ENCODE measurements at regions not wholly inside any gene's neighbourhood (a gene's known extent, or its start where the extent isn't known, plus 50 kb on each side); places are given as distances from the start of the nearest gene placed in this dataset.

GRCh38 chr3:1594940-1595339, 502.1 kb downstream of the CNTN6 start:
- Histone ChIP-seq H3K79me2 (replicated peaks; ENCODE audit: insufficient read depth, low read length) (no peaks in the 10 kb centered on the region), H3K4me2 (ENCODE audit: low read length) (no peak overlapping the region), H3K27me3 (ENCODE audit: insufficient read depth, low read depth, low read length) (no peaks in the 10 kb centered on the region), H3K9ac (ENCODE audit: low read length) (no peak overlapping the region), H3K9me3 (ENCODE audit: low read length) (no peaks in the 10 kb centered on the region), H4K20me1 (ENCODE audit: insufficient read depth) (no peaks in the 10 kb centered on the region), H2AFZ (ENCODE audit: low read depth, low read length) (no peak overlapping the region), H3K27ac (ENCODE audit: low read length) (no peak overlapping the region), H3K9me2 (ENCODE audit: insufficient read depth, low read length) (no peaks in the 10 kb centered on the region), H3K4me3 (ENCODE audit: low read length) (no peak overlapping the region), H3K36me3 (ENCODE audit: insufficient read depth, low read length) (no peaks in the 10 kb centered on the region), H3F3A (ENCODE audit: insufficient read depth, low read length, poor library complexity, severe bottlenecking) (no peaks in the 10 kb centered on the region)
- TF ChIP-seq POLR2AphosphoS5 (IDR thresholded peaks at IDR 0.05) (no peak), REST (IDR thresholded peaks at IDR 0.05; ENCODE audit: borderline replicate concordance) (no peak)

GRCh38 chr3:1600206-1600605, 498.5 kb upstream of the CNTN4 start:
- no peak overlapping the region for H3K4me2 ChIP-seq (ENCODE audit: low read length)
- no peaks in the 10 kb centered on the region for H4K20me1 ChIP-seq (ENCODE audit: insufficient read depth)
- no peaks in the 10 kb centered on the region for H3K9me2 ChIP-seq (ENCODE audit: insufficient read depth, low read length)

GRCh38 chr3:1600700-1601418, 497.8 kb upstream of the CNTN4 start:
- Histone ChIP-seq H4K20me1 (ENCODE audit: insufficient read depth) (no peaks in the 10 kb centered on the region), H3K36me3 (ENCODE audit: insufficient read depth, low read length) (no peaks in the 10 kb centered on the region), H3K4me3 (ENCODE audit: low read length) (no peak overlapping the region), H3K9me2 (ENCODE audit: insufficient read depth, low read length) (no peaks in the 10 kb centered on the region), H2AFZ (ENCODE audit: low read depth, low read length) (no peak overlapping the region), H3F3A (ENCODE audit: insufficient read depth, low read length, poor library complexity, severe bottlenecking) (no peaks in the 10 kb centered on the region), H3K27ac (ENCODE audit: low read length) (no peak overlapping the region), H3K4me2 (ENCODE audit: low read length) (no peak overlapping the region), H3K79me2 (replicated peaks; ENCODE audit: insufficient read depth, low read length) (no peaks in the 10 kb centered on the region), H3K27me3 (ENCODE audit: insufficient read depth, low read depth, low read length) (no peaks in the 10 kb centered on the region), H3K9me3 (ENCODE audit: low read length) (no peaks in the 10 kb centered on the region), H3K9ac (ENCODE audit: low read length) (no peak overlapping the region)
- TF ChIP-seq EZH2 (IDR thresholded peaks at IDR 0.05; ENCODE audit: borderline replicate concordance, insufficient read depth, low read length, poor library complexity, severe bottlenecking) = no peak
- TF ChIP-seq RAD21 (conservative IDR thresholded peaks at IDR 0.05) = no peak
- TF ChIP-seq SMC3 (conservative IDR thresholded peaks at IDR 0.05; ENCODE audit: poor library complexity) = no peak
- TF ChIP-seq CTCF (IDR thresholded peaks at IDR 0.05; ENCODE audit: poor library complexity, severe bottlenecking) = no peak
- TF ChIP-seq POLR2AphosphoS5 (IDR thresholded peaks at IDR 0.05) = no peak

More at GRCh38 chr3:1600206-1600605, 498.5 kb upstream of the CNTN4 start:
- Histone ChIP-seq H2AFZ (ENCODE audit: low read depth, low read length) (no peak overlapping the region), H3K27ac (ENCODE audit: low read length) (no peak overlapping the region), H3K9me3 (ENCODE audit: low read length) (no peaks in the 10 kb centered on the region), H3K9ac (ENCODE audit: low read length) (no peak overlapping the region), H3F3A (ENCODE audit: insufficient read depth, low read length, poor library complexity, severe bottlenecking) (no peaks in the 10 kb centered on the region), H3K4me3 (ENCODE audit: low read length) (no peak overlapping the region), H3K27me3 (ENCODE audit: insufficient read depth, low read depth, low read length) (no peaks in the 10 kb centered on the region), H3K79me2 (replicated peaks; ENCODE audit: insufficient read depth, low read length) (no peaks in the 10 kb centered on the region), H3K36me3 (ENCODE audit: insufficient read depth, low read length) (no peaks in the 10 kb centered on the region)
- TF ChIP-seq TAF1 (IDR thresholded peaks at IDR 0.05; ENCODE audit: low read depth) (no peak), POLR2AphosphoS5 (IDR thresholded peaks at IDR 0.05) (no peak), EP300 (conservative IDR thresholded peaks at IDR 0.05; ENCODE audit: poor library complexity, severe bottlenecking) (no peak), CTCF (IDR thresholded peaks at IDR 0.05; ENCODE audit: poor library complexity, severe bottlenecking) (no peak), RAD21 (conservative IDR thresholded peaks at IDR 0.05) (no peak)
